Mucosa of rectum (tissue), 2 donors: ENCODE measurements at regions not wholly inside any gene's neighbourhood (a gene's known extent, or its start where the extent isn't known, plus 50 kb on each side); places are given as distances from the start of the nearest gene placed in this dataset.

Experiments
- H3K27ac ChIP-seq, 2 donors: one replicate each; pipeline ENCODE4 v1.7.0; 2013; ENCODE audit warnings: inconsistent platforms in 2 of 2, low read depth in 2 of 2, low read length in 2 of 2
- H3K27me3 ChIP-seq, 2 donors: one replicate each; pipeline ENCODE4 v1.7.0; 2013; ENCODE audit warnings: low read length in 2 of 2; ENCODE audit not compliant: control insufficient read depth in 2 of 2, insufficient read depth in 2 of 2
- H3K36me3 ChIP-seq, 2 donors: one replicate each; pipeline ENCODE4 v1.7.0; 2013; ENCODE audit warnings: low read length in 2 of 2; ENCODE audit not compliant: control insufficient read depth in 2 of 2, insufficient read depth in 2 of 2
- H3K4me1 ChIP-seq, 2 donors: one replicate each; pipeline ENCODE4 v1.7.0; 2013; ENCODE audit warnings: low read length in 2 of 2, mild to moderate bottlenecking in 1 of 2; ENCODE audit not compliant: control insufficient read depth in 2 of 2, insufficient read depth in 2 of 2
- H3K4me3 ChIP-seq, 2 donors: one replicate each; pipeline ENCODE4 v1.7.0; 2013; ENCODE audit warnings: low read length in 2 of 2
- H3K9ac ChIP-seq, 2 donors: one replicate each; pipeline ENCODE4 v1.7.0; 2013; ENCODE audit warnings: low read length in 2 of 2, low read depth in 1 of 2, mild to moderate bottlenecking in 1 of 2
- H3K9me3 ChIP-seq, 2 donors: one replicate each; pipeline ENCODE4 v1.7.0; 2013; ENCODE audit warnings: low read length in 2 of 2; ENCODE audit not compliant: control insufficient read depth in 2 of 2
- donor health status: healthy.
- donor health status: Normal muscosa, but diverticular disease.

- H3K36me3 ChIP-seq: no peaks in the 10 kb centered on the region
- no peaks in the 10 kb centered on the region for H3K9me3 ChIP-seq
- H3K4me1 ChIP-seq: no peaks in the 10 kb centered on the region
- H3K9ac ChIP-seq: no peak overlapping the region
- no peak overlapping the region for H3K27ac ChIP-seq
- no peak overlapping the region for H3K4me3 ChIP-seq
- no peaks in the 10 kb centered on the region for H3K27me3 ChIP-seq
These were observed 57.5 kb upstream of the GREB1L start for GRCh38 chr18:21184396-21184996.

GRCh38 chr18:21187886-21188285 is 54.1 kb upstream of the GREB1L start:
- no peaks in the 10 kb centered on the region for H3K9me3 ChIP-seq
- no peaks in the 10 kb centered on the region for H3K36me3 ChIP-seq
- no peak overlapping the region for H3K9ac ChIP-seq
- no peak overlapping the region for H3K4me3 ChIP-seq
- H3K27ac ChIP-seq: no peak overlapping the region
- peaks cover 0 to 4% of the 10 kb centered on the region in 2 donors for H3K27me3 ChIP-seq
- no peaks in the 10 kb centered on the region for H3K4me1 ChIP-seq

GRCh38 chr18:21191596-21192307 is 50.3 kb upstream of the GREB1L start:
- Histone ChIP-seq H3K27me3 (peaks cover 0 to 4% of the 10 kb centered on the region in 2 donors), H3K4me1 (no peaks in the 10 kb centered on the region), H3K27ac (no peak overlapping the region), H3K4me3 (no peak overlapping the region), H3K9me3 (no peaks in the 10 kb centered on the region), H3K36me3 (no peaks in the 10 kb centered on the region), H3K9ac (no peak overlapping the region)
